ENCODE measurements at regions not wholly inside any gene's neighbourhood (a gene's known extent, or its start where the extent isn't known, plus 50 kb on each side); places are given as distances from the start of the nearest gene placed in this dataset.

- TF ChIP-seq JUND (IDR thresholded peaks at IDR 0.05; ENCODE audit: low read depth) = no peak
- in situ Hi-C loops (cut with HindIII; ENCODE audit: low pct_unique_long_range_greater_than_20kb, low sequenced_read_pairs) = no loop called here
- DNase-seq (ENCODE audit: low read depth in 1 of 2, low spot score in 1 of 2) = no peak
Observed at GRCh38 chr13:39186205-39186875, 148.1 kb downstream of the NHLRC3 start.

GRCh38 chr13:39189778-39190177, 151.5 kb downstream of the NHLRC3 start:
- in situ Hi-C loops (cut with HindIII; ENCODE audit: low pct_unique_long_range_greater_than_20kb, low sequenced_read_pairs) = no loop called here
- no peak for DNase-seq (ENCODE audit: low read depth in 1 of 2, low spot score in 1 of 2)
- no peak for TF ChIP-seq JUND (IDR thresholded peaks at IDR 0.05; ENCODE audit: low read depth)

DNA sequence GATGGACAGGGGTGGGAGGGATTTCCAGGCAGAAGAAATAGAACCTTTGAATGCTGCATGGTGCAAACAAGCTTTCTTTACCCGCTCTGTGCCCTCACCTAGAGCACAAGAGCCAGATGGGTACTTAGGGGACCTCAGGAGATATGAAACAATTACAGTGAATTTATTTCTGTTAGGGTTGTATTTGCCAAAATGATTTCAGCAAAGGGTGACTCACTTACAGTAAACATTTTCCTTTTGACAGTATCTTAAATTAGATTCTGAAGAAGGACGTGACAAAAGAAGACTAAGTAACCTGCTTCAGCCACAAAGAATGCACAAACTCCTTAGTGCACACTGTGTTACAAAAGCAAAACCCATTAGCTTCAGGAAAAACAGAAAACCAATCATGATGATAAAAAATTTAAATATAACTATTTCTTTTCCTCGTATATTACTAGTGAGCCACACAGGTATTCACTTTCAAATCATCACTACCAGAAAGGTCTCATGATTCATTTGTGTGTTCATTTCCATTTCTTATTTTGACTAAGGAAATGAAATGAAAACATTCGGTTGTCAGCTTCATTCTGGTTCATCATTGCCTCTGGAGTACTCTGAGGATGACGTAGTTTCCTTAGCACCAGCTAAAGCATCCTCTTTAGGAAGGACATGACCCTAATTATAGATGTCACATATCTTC, 158.8 kb downstream of the NHLRC3 start:
- no peak for TF ChIP-seq JUND (IDR thresholded peaks at IDR 0.05; ENCODE audit: low read depth)
- in situ Hi-C loops (cut with HindIII; ENCODE audit: low pct_unique_long_range_greater_than_20kb, low sequenced_read_pairs) = no loop called here
- DNase-seq (ENCODE audit: low read depth in 1 of 2, low spot score in 1 of 2) = no peak

DNA sequence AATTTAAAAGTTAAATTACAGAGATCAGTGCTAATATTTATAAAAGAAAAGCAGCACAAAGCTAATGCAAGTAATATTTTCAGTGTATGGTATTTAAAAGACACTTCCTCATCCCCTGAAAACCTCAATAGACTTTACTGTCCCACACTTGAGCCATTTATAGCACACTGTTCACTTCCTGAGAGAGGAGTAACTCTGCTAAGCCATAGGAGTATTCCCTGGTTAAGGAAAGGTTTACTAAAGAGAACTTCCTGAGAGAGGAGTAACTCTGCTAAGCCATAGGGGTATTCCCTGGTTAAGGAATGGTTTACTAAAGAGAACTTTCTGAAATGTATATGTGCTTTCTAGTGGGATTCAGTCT, 159.4 kb downstream of the NHLRC3 start:
- TF ChIP-seq JUND (IDR thresholded peaks at IDR 0.05; ENCODE audit: low read depth) = no peak
- DNase-seq (ENCODE audit: low read depth in 1 of 2, low spot score in 1 of 2) = no peak
- in situ Hi-C loops (cut with HindIII; ENCODE audit: low pct_unique_long_range_greater_than_20kb, low sequenced_read_pairs) = no loop called here

GRCh38 chr13:39200249-39200910, 162.1 kb downstream of the NHLRC3 start:
- DNase-seq (ENCODE audit: low read depth in 1 of 2, low spot score in 1 of 2) = no peak
- no peak for TF ChIP-seq JUND (IDR thresholded peaks at IDR 0.05; ENCODE audit: low read depth)
- in situ Hi-C loops (cut with HindIII; ENCODE audit: low pct_unique_long_range_greater_than_20kb, low sequenced_read_pairs) = no loop called here

DNA sequence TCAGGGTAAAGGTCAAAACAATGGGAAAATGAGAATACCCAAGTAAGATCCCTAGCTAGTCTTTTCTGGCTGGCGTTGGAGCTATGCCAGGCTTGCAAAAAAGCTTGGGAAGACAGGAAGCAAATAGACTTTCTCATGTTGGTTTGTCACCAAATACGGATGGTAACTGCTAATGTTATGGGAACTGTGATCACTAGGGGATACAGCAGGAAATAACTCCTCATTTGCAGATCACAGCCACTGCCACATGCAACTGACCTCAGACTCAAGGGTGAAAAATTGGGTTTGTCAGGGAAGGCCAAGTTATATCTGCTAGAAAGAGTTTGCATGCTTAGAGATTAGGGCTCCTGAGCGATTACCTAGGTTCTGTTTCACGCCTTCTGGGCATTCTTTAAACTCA, 162.9 kb downstream of the NHLRC3 start:
- DNase-seq (ENCODE audit: low read depth in 1 of 2, low spot score in 1 of 2) = no peak
- no peak for TF ChIP-seq JUND (IDR thresholded peaks at IDR 0.05; ENCODE audit: low read depth)
- in situ Hi-C loops (cut with HindIII; ENCODE audit: low pct_unique_long_range_greater_than_20kb, low sequenced_read_pairs) = no loop called here

- in situ Hi-C loops (cut with HindIII; ENCODE audit: low pct_unique_long_range_greater_than_20kb, low sequenced_read_pairs) = no loop called here
- no peak for TF ChIP-seq JUND (IDR thresholded peaks at IDR 0.05; ENCODE audit: low read depth)
Observed at GRCh38 chr13:39202746-39203145, 164.5 kb downstream of the NHLRC3 start.

DNA sequence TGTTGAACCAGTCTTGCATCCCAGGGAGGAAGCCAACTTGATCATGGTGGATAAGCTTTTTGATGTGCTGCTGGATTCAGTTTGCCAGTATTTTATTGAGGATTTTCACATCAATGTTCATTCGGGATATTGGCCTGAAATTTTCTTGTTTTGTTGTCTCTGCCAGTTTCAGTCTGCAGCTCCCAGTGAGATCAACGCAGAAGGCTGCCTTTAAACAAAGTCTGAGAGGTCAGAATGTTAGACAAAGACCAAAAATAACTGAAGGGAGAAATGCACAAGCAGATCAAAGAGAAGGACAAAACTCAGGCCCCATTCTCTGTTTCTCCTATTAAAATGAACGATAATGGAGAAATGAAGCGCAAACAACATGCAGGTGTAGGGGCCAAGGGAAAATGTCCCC, 170.4 kb downstream of the NHLRC3 start:
- in situ Hi-C loops (cut with HindIII; ENCODE audit: low pct_unique_long_range_greater_than_20kb, low sequenced_read_pairs) = no loop called here
- no peak for DNase-seq (ENCODE audit: low read depth in 1 of 2, low spot score in 1 of 2)
- no peak for TF ChIP-seq JUND (IDR thresholded peaks at IDR 0.05; ENCODE audit: low read depth)

More at GRCh38 chr13:39202746-39203145, 164.5 kb downstream of the NHLRC3 start:
- DNase-seq (ENCODE audit: low read depth in 1 of 2, low spot score in 1 of 2) = peak in 1 of 2 experiments; percentile 33

GRCh38 chr13:39209731-39210531, 171.7 kb downstream of the NHLRC3 start:
- in situ Hi-C loops (cut with HindIII; ENCODE audit: low pct_unique_long_range_greater_than_20kb, low sequenced_read_pairs) = no loop called here
- no peak for DNase-seq (ENCODE audit: low read depth in 1 of 2, low spot score in 1 of 2)
- TF ChIP-seq JUND (IDR thresholded peaks at IDR 0.05; ENCODE audit: low read depth) = no peak

- no peak for TF ChIP-seq JUND (IDR thresholded peaks at IDR 0.05; ENCODE audit: low read depth)
- in situ Hi-C loops (cut with HindIII; ENCODE audit: low pct_unique_long_range_greater_than_20kb, low sequenced_read_pairs) = no loop called here
- DNase-seq (ENCODE audit: low read depth in 1 of 2, low spot score in 1 of 2) = no peak
Observed at GRCh38 chr13:39210961-39211534, 172.8 kb downstream of the NHLRC3 start.

DNA sequence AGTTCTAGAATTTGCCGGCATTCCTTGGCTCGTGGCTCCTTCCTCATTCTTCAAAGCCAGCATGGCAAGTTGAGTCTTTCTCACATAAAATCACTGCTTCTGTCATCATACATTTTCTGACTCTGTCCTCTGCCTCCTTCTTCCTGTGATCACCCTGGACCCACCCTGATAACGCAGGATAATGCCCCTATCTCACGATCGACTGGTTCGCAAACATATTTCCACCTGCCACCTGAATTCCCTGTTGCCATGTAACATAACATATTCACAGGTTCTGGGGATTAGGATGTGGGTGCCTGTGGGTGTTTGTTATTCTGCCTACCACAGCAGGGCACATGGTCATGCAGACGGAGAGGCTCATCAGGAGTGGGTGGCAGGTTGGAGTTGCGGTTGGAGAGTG, 177.7 kb downstream of the NHLRC3 start:
- TF ChIP-seq JUND (IDR thresholded peaks at IDR 0.05; ENCODE audit: low read depth) = no peak
- in situ Hi-C loops (cut with HindIII; ENCODE audit: low pct_unique_long_range_greater_than_20kb, low sequenced_read_pairs) = no loop called here
- DNase-seq (ENCODE audit: low read depth in 1 of 2, low spot score in 1 of 2) = no peak

DNA sequence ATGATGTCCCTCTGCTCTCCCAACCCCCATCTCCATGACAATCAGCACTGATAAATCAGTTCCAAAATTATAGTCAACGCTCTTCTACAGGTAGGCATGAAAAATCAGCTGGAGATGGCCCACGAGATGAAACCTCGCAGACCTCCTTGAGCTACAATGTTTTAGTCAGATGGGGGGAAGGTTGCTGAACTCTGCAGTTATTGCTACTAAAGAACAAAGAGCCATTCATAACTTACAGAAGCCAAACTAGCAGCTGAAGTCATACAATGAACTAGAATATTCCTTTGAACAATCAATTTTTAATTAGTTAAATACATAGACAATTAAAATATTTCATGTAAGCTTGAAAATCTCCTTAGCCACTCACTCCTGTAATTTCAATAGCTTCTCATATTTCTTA, 179.2 kb downstream of the NHLRC3 start:
- no peak for TF ChIP-seq JUND (IDR thresholded peaks at IDR 0.05; ENCODE audit: low read depth)
- in situ Hi-C loops (cut with HindIII; ENCODE audit: low pct_unique_long_range_greater_than_20kb, low sequenced_read_pairs) = no loop called here

More for the DNA sequence above, 179.2 kb downstream of the NHLRC3 start:
- DNase-seq (ENCODE audit: low read depth in 1 of 2, low spot score in 1 of 2) = no peak

Data from T47D (cell line).